Endodermal cell (in vitro differentiated cells): ENCODE measurements at regions not wholly inside any gene's neighbourhood (a gene's known extent, or its start where the extent isn't known, plus 50 kb on each side); places are given as distances from the start of the nearest gene placed in this dataset.
A peak's percentile ranks its signal among the peaks of the same experiment; 100 is the strongest.

Experiments used
- DNase-seq: peaks from one replicate; pipeline ENCODE4 v3.0.0-alpha.2; 2017
- H3K27ac ChIP-seq: 2 replicates; pipeline ENCODE4 v1.5.1; 2013; ENCODE audit warnings: mild to moderate bottlenecking, low read depth, low read length, moderate library complexity
- H3K27me3 ChIP-seq: 2 replicates; pipeline ENCODE4 v1.6.1; 2013; ENCODE audit warnings: mild to moderate bottlenecking, low read length, moderate library complexity; ENCODE audit not compliant: insufficient read depth, control insufficient read depth, poor library complexity, severe bottlenecking
- H3K36me3 ChIP-seq: 2 replicates; pipeline ENCODE4 v1.7.0; 2013; ENCODE audit warnings: mild to moderate bottlenecking, low read length, moderate library complexity; ENCODE audit not compliant: control insufficient read depth, insufficient read depth
- H3K4me1 ChIP-seq: one replicate; pipeline ENCODE4 v1.7.0; 2013; ENCODE audit warnings: low read length; ENCODE audit not compliant: control insufficient read depth, insufficient read depth
- H3K4me3 ChIP-seq: 2 replicates; pipeline ENCODE4 v1.5.1; 2013; ENCODE audit warnings: mild to moderate bottlenecking, low read length, moderate library complexity
- H3K9ac ChIP-seq: 2 replicates; pipeline ENCODE4 v1.6.1; 2013; ENCODE audit warnings: mild to moderate bottlenecking, low read length, moderate library complexity; ENCODE audit not compliant: poor library complexity, severe bottlenecking; ENCODE audit errors: extremely low read depth
- H3K9me3 ChIP-seq: 2 replicates; pipeline ENCODE4 v1.6.1; 2013; ENCODE audit warnings: mild to moderate bottlenecking, low read length, moderate library complexity; ENCODE audit not compliant: control insufficient read depth
- H3K27ac Mint-ChIP-seq: 2 replicates; pipeline ENCODE4 v1.8.0; 2020; ENCODE audit warnings: mixed read lengths
- H3K27me3 Mint-ChIP-seq: 2 replicates; pipeline ENCODE4 v1.8.0; 2021; ENCODE audit warnings: mild to moderate bottlenecking, mixed read lengths; ENCODE audit not compliant: insufficient read depth
- H3K36me3 Mint-ChIP-seq: 2 replicates; pipeline ENCODE4 v1.8.0; 2020; ENCODE audit warnings: low read depth, mixed read lengths
- H3K4me1 Mint-ChIP-seq: 2 replicates; pipeline ENCODE4 v1.8.0; 2020; ENCODE audit warnings: mixed read lengths
- H3K4me3 Mint-ChIP-seq: 2 replicates; pipeline ENCODE4 v1.8.0; 2020; ENCODE audit warnings: mild to moderate bottlenecking, moderate library complexity, mixed read lengths
- H3K9me3 Mint-ChIP-seq: 2 replicates; pipeline ENCODE4 v1.8.0; 2020; ENCODE audit warnings: mild to moderate bottlenecking, mixed read lengths
- WGBS, 2 experiments: methylation state at CpG; one replicate each; pipeline versions ENCODE4 v1.1.5 to v1.1.7; 2013; ENCODE audit warnings: missing lambda C conversion rate in 2 of 2, mixed read lengths in 1 of 2; ENCODE audit not compliant: insufficient coverage in 1 of 2, insufficient read length in 1 of 2; 5-methylcytosine and 5-hydroxymethylcytosine counted together
- TF ChIP-seq, protein P1 (sequence below): fragments of 200-600 bp; sonication (generic); conservative IDR thresholded peaks from 2 replicates; pipeline ENCODE4 v1.5.0; 2021; ENCODE audit warnings: antibody characterized with exemption, mild to moderate bottlenecking

DNA sequence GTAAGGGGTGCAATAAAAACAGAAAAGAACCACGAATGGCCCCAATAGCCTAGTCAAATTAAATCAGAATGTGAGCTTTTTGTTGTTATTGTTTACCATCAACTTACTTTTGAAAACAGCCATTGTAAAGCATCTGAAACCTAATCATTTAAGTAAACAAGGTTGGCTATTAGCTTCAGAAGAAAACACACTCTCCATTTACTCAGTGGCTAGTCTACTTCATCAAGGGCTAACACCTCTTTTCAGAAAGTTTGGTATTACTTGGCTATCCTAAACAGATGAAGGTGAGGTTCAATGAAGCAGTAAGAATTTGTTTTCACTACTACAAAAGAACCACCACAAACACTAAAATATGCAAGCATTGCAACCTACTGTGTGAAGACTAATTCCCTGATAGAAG is 398.0 kb downstream of the CDH2 start:
- peaks cover 41% of the 10 kb centered on the region for H3K4me1 Mint-ChIP-seq
- peaks cover 19% of the 10 kb centered on the region for H3K27me3 Mint-ChIP-seq
- peak overlapping the region; percentile 20 for H3K27ac Mint-ChIP-seq
- no peak overlapping the region for H3K9ac ChIP-seq
- no peak overlapping the region for H3K27ac ChIP-seq
- H3K9me3 Mint-ChIP-seq, result no peaks in the 10 kb centered on the region
- no peak overlapping the region for H3K4me3 Mint-ChIP-seq
- H3K9me3 ChIP-seq, result no peaks in the 10 kb centered on the region
- H3K36me3 ChIP-seq, result no peaks in the 10 kb centered on the region
- WGBS, 2 experiments, result 0% methylated on average over 1 of the region's 1 CpG; no CpG with 5 or more reads in 1 of the 2 experiments
- no peaks in the 10 kb centered on the region for H3K27me3 ChIP-seq
- H3K4me3 ChIP-seq, result no peak overlapping the region
- DNase-seq, result no peak
- TF ChIP-seq, protein P1, sequence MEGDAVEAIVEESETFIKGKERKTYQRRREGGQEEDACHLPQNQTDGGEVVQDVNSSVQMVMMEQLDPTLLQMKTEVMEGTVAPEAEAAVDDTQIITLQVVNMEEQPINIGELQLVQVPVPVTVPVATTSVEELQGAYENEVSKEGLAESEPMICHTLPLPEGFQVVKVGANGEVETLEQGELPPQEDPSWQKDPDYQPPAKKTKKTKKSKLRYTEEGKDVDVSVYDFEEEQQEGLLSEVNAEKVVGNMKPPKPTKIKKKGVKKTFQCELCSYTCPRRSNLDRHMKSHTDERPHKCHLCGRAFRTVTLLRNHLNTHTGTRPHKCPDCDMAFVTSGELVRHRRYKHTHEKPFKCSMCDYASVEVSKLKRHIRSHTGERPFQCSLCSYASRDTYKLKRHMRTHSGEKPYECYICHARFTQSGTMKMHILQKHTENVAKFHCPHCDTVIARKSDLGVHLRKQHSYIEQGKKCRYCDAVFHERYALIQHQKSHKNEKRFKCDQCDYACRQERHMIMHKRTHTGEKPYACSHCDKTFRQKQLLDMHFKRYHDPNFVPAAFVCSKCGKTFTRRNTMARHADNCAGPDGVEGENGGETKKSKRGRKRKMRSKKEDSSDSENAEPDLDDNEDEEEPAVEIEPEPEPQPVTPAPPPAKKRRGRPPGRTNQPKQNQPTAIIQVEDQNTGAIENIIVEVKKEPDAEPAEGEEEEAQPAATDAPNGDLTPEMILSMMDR, result no peak
- H3K4me1 ChIP-seq, result peaks cover 17% of the 10 kb centered on the region
- no peaks in the 10 kb centered on the region for H3K36me3 Mint-ChIP-seq

DNA sequence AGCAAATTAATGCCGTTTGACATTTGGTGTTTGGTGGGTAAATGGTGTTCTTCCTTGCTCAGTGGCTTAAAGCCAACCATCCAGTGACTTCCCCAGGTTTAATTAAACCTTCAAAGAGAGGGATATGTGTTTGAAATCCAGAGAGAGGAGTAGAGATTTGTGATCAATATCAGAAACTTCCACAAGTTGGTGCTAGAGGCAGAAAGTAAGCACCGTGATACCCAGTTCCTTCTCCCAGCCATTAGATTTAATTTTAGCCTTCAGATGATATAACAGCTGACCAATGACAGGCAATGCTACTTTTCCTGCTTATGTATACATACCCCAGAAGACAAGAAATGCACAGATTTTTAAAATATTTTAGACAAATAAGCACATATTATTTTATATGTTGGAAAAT is 398.5 kb downstream of the CDH2 start:
- H3K4me3 Mint-ChIP-seq, result no peak overlapping the region
- WGBS, 2 experiments, result 11 to 14% methylated on average over 1 to 2 of the region's 2 CpGs
- DNase-seq, result no peak
- H3K9me3 Mint-ChIP-seq, result no peaks in the 10 kb centered on the region
- Histone ChIP-seq H3K36me3 (no peaks in the 10 kb centered on the region), H3K9me3 (no peaks in the 10 kb centered on the region), H3K4me1 (peaks cover 14% of the 10 kb centered on the region), H3K9ac (no peak overlapping the region), H3K4me3 (no peak overlapping the region), H3K27me3 (no peaks in the 10 kb centered on the region), H3K27ac (no peak overlapping the region)
- peaks cover 19% of the 10 kb centered on the region for H3K27me3 Mint-ChIP-seq
- H3K4me1 Mint-ChIP-seq, result peaks cover 41% of the 10 kb centered on the region
- TF ChIP-seq, protein P1, result peak; percentile 72
- no peak overlapping the region for H3K27ac Mint-ChIP-seq
- no peaks in the 10 kb centered on the region for H3K36me3 Mint-ChIP-seq

DNA sequence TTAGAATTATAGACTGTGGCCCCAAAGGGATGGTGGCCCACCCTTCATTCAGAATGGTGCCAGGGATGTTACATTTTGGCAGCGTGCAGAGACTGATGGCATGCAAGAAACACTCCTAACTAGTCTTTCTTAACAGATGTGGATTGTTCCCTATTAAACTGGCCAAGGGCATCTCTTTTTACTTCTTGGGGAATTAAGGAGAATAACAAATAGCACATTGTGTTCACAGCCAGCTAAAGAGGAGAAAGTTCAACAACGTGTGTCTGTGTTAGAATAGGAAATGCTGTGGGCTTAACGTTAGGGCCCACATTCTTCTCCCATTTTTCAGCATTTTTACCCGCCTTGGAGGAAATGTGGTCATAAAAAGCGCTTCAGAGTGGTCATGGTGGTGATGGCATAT is 404.8 kb downstream of the CDH2 start:
- no peak for DNase-seq
- no peaks in the 10 kb centered on the region for H3K9me3 ChIP-seq
- H3K27me3 Mint-ChIP-seq, result peaks cover 13% of the 10 kb centered on the region
- no peaks in the 10 kb centered on the region for H3K36me3 ChIP-seq
- no peaks in the 10 kb centered on the region for H3K27me3 ChIP-seq
- H3K9ac ChIP-seq, result no peak overlapping the region
- TF ChIP-seq, protein P1, result no peak
- H3K9me3 Mint-ChIP-seq, result no peaks in the 10 kb centered on the region
- no peak overlapping the region for H3K27ac Mint-ChIP-seq
- no peaks in the 10 kb centered on the region for H3K4me1 ChIP-seq
- H3K4me3 ChIP-seq, result no peak overlapping the region
- WGBS, 2 experiments, result 89 to 95% methylated on average over 3 to 5 of the region's 5 CpGs
- H3K4me1 Mint-ChIP-seq, result peaks cover 12% of the 10 kb centered on the region
- no peak overlapping the region for H3K4me3 Mint-ChIP-seq
- H3K36me3 Mint-ChIP-seq, result no peaks in the 10 kb centered on the region
- H3K27ac ChIP-seq, result no peak overlapping the region
